ENCODE measurements at regions not wholly inside any gene's neighbourhood (a gene's known extent, or its start where the extent isn't known, plus 50 kb on each side); places are given as distances from the start of the nearest gene placed in this dataset.

- Mint-ChIP-seq H3K9me3 (ENCODE audit: low read depth) (peaks cover 7% of the 10 kb centered on the region), H3K27me3 (no peaks in the 10 kb centered on the region), H3K27ac (no peak overlapping the region), H3K4me1 (ENCODE audit: low read depth) (no peaks in the 10 kb centered on the region), H3K4me3 (ENCODE audit: low read depth) (no peak overlapping the region), H3K36me3 (ENCODE audit: insufficient read depth) (no peaks in the 10 kb centered on the region)
- no peak for TF ChIP-seq CTCF (IDR thresholded peaks at IDR 0.05; ENCODE audit: unreplicated experiment)
- no peak for DNase-seq (ENCODE audit: low spot score, unreplicated experiment)
These were observed 371.3 kb downstream of the COG6 start for GRCh38 chr13:40026741-40027140.

GRCh38 chr13:40028446-40028845, 373.0 kb downstream of the COG6 start:
- Mint-ChIP-seq H3K9me3 (ENCODE audit: low read depth) (peaks cover 7% of the 10 kb centered on the region), H3K27ac (no peak overlapping the region), H3K4me1 (ENCODE audit: low read depth) (no peaks in the 10 kb centered on the region), H3K36me3 (ENCODE audit: insufficient read depth) (no peaks in the 10 kb centered on the region), H3K27me3 (no peaks in the 10 kb centered on the region), H3K4me3 (ENCODE audit: low read depth) (no peak overlapping the region)
- no peak for TF ChIP-seq CTCF (IDR thresholded peaks at IDR 0.05; ENCODE audit: unreplicated experiment)
- DNase-seq (ENCODE audit: low spot score, unreplicated experiment): no peak

- no peak overlapping the region for H3K4me3 Mint-ChIP-seq (ENCODE audit: low read depth)
- TF ChIP-seq CTCF (IDR thresholded peaks at IDR 0.05; ENCODE audit: unreplicated experiment): no peak
- H3K4me1 Mint-ChIP-seq (ENCODE audit: low read depth): no peaks in the 10 kb centered on the region
- DNase-seq (ENCODE audit: low spot score, unreplicated experiment): no peak
- H3K27me3 Mint-ChIP-seq: no peaks in the 10 kb centered on the region
- no peak overlapping the region for H3K27ac Mint-ChIP-seq
- H3K36me3 Mint-ChIP-seq (ENCODE audit: insufficient read depth): no peaks in the 10 kb centered on the region
- H3K9me3 Mint-ChIP-seq (ENCODE audit: low read depth): peaks cover 7% of the 10 kb centered on the region
These were observed 375.6 kb downstream of the COG6 start for GRCh38 chr13:40031031-40031430.

GRCh38 chr13:40039061-40039460, 383.6 kb downstream of the COG6 start:
- Mint-ChIP-seq H3K27ac (no peak overlapping the region), H3K9me3 (ENCODE audit: low read depth) (no peaks in the 10 kb centered on the region), H3K36me3 (ENCODE audit: insufficient read depth) (no peaks in the 10 kb centered on the region), H3K4me3 (ENCODE audit: low read depth) (no peak overlapping the region), H3K4me1 (ENCODE audit: low read depth) (no peaks in the 10 kb centered on the region), H3K27me3 (no peaks in the 10 kb centered on the region)
- no peak for DNase-seq (ENCODE audit: low spot score, unreplicated experiment)
- no peak for TF ChIP-seq CTCF (IDR thresholded peaks at IDR 0.05; ENCODE audit: unreplicated experiment)

GRCh38 chr13:40042991-40043390, 387.5 kb downstream of the COG6 start:
- Mint-ChIP-seq H3K27me3 (peaks cover 1% of the 10 kb centered on the region), H3K4me1 (ENCODE audit: low read depth) (no peaks in the 10 kb centered on the region), H3K4me3 (ENCODE audit: low read depth) (no peak overlapping the region), H3K27ac (no peak overlapping the region), H3K9me3 (ENCODE audit: low read depth) (no peaks in the 10 kb centered on the region), H3K36me3 (ENCODE audit: insufficient read depth) (no peaks in the 10 kb centered on the region)
- no peak for DNase-seq (ENCODE audit: low spot score, unreplicated experiment)
- TF ChIP-seq CTCF (IDR thresholded peaks at IDR 0.05; ENCODE audit: unreplicated experiment): no peak
